ENCODE measurements at regions not wholly inside any gene's neighbourhood (a gene's known extent, or its start where the extent isn't known, plus 50 kb on each side); places are given as distances from the start of the nearest gene placed in this dataset.
"Not testable (repeated sequence)": the region's sequence is repeated elsewhere in the genome, so short reads cannot be mapped to it uniquely, and the experiment has no call there.

- not testable (repeated sequence) for TF ChIP-seq CTCF (conservative IDR thresholded peaks at IDR 0.05); ZFX (IDR thresholded peaks at IDR 0.05)
These were observed 463.5 kb downstream of the CSNK1G3 start for GRCh38 chr5:123975521-123975920.
